WTC11 (cell line): ENCODE measurements at regions not wholly inside any gene's neighbourhood (a gene's known extent, or its start where the extent isn't known, plus 50 kb on each side); places are given as distances from the start of the nearest gene placed in this dataset.

ENCODE experiments used
- CTCF ChIP-seq: fragments of 200-600 bp; IDR thresholded peaks from 2 replicates; pipeline ENCODE4 v1.8.0; 2022; ENCODE audit warnings: antibody characterized with exemption
- USF2 ChIP-seq: sonication (generic); formaldehyde crosslinking; IDR thresholded peaks from 2 replicates; pipeline ENCODE4 v1.8.1; 2023; ENCODE audit warnings: mild to moderate bottlenecking, missing genetic modification reagents, moderate library complexity

- no peak for TF ChIP-seq USF2 (CRISPR knock-in tag)
- no peak for TF ChIP-seq CTCF
These were observed 1158.0 kb upstream of the SPRY2 start for GRCh38 chr13:81498969-81499368.
